GM23338 (cell line): ENCODE measurements at regions not wholly inside any gene's neighbourhood (a gene's known extent, or its start where the extent isn't known, plus 50 kb on each side); places are given as distances from the start of the nearest gene placed in this dataset.

ENCODE experiments used
- ATAC-seq: fragments of 200-7000 bp; cut with Tn5 transposase; 3 replicates; pipeline ENCODE4 v1.9.1; 2020
- DNase-seq: peaks from one replicate; pipeline ENCODE4 v3.0.0-alpha.2; 2015; ENCODE audit warnings: low spot score
- H2AFZ ChIP-seq: fragments of 200-600 bp; sonication (generic); 2 replicates; pipeline ENCODE4 v1.8.0; 2016; ENCODE audit warnings: antibody characterized with exemption, mild to moderate bottlenecking, moderate library complexity
- H3F3A ChIP-seq: fragments of 200-600 bp; sonication (generic); replicated peaks from 2 replicates; pipeline ENCODE4 v1.8.0; 2017; ENCODE audit warnings: antibody characterized with exemption, mixed run types, low read depth
- H3K27ac ChIP-seq: fragments of 200-600 bp; sonication (generic); 2 replicates; pipeline ENCODE4 v1.6.1; 2016; ENCODE audit warnings: low read depth
- H3K27me3 ChIP-seq: fragments of 200-600 bp; sonication (generic); 2 replicates; pipeline ENCODE4 v1.8.0; 2016; ENCODE audit warnings: mild to moderate bottlenecking, mixed run types, moderate library complexity; ENCODE audit not compliant: insufficient read depth
- H3K36me3 ChIP-seq: fragments of 200-600 bp; sonication (generic); 2 replicates; pipeline ENCODE4 v1.8.0; 2016; ENCODE audit warnings: mild to moderate bottlenecking; ENCODE audit not compliant: insufficient read depth
- H3K4me1 ChIP-seq: fragments of 200-600 bp; sonication (generic); 2 replicates; pipeline ENCODE4 v1.8.0; 2016; ENCODE audit warnings: mild to moderate bottlenecking, moderate library complexity; ENCODE audit not compliant: insufficient read depth
- H3K4me2 ChIP-seq: fragments of 200-600 bp; sonication (generic); 2 replicates; pipeline ENCODE4 v1.7.1; 2017; ENCODE audit warnings: mixed run types
- H3K4me3 ChIP-seq: fragments of 200-600 bp; sonication (generic); 2 replicates; pipeline ENCODE4 v1.6.1; 2016; ENCODE audit warnings: mixed run types
- H3K79me2 ChIP-seq: fragments of 200-600 bp; sonication (generic); replicated peaks from 2 replicates; pipeline ENCODE4 v1.8.0; 2017; ENCODE audit warnings: mild to moderate bottlenecking; ENCODE audit not compliant: insufficient read depth
- H3K9me2 ChIP-seq: fragments of 200-600 bp; sonication (generic); 2 replicates; pipeline ENCODE4 v1.8.0; 2017; ENCODE audit not compliant: insufficient read depth
- H4K20me1 ChIP-seq: fragments of 200-600 bp; sonication (generic); replicated peaks from 2 replicates; pipeline ENCODE4 v1.8.0; 2017; ENCODE audit warnings: mild to moderate bottlenecking; ENCODE audit not compliant: insufficient read depth
- H3K27ac Mint-ChIP-seq: 2 replicates; pipeline ENCODE4 v1.8.0; 2020; ENCODE audit warnings: inconsistent platforms, mild to moderate bottlenecking, moderate library complexity, mixed read lengths
- H3K27me3 Mint-ChIP-seq: 3 replicates; pipeline ENCODE4 v1.8.0; 2022; ENCODE audit warnings: low read depth, mild to moderate bottlenecking, moderate library complexity, mixed read lengths, inconsistent platforms; ENCODE audit not compliant: insufficient read depth, poor library complexity
- H3K36me3 Mint-ChIP-seq: 3 replicates; pipeline ENCODE4 v1.8.0; 2021; ENCODE audit warnings: low read depth, mild to moderate bottlenecking, inconsistent platforms, moderate library complexity, mixed read lengths
- H3K4me1 Mint-ChIP-seq: 3 replicates; pipeline ENCODE4 v1.8.0; 2020; ENCODE audit warnings: mild to moderate bottlenecking, inconsistent platforms, mixed read lengths
- H3K4me3 Mint-ChIP-seq: 3 replicates; pipeline ENCODE4 v1.8.0; 2021; ENCODE audit warnings: moderate library complexity, mild to moderate bottlenecking, inconsistent platforms, mixed read lengths
- H3K9me3 Mint-ChIP-seq: 3 replicates; pipeline ENCODE4 v1.8.0; 2020; ENCODE audit warnings: moderate library complexity, mild to moderate bottlenecking, inconsistent platforms, mixed read lengths
- CREB1 ChIP-seq: fragments of 250-450 bp; sonication (Bioruptor Pico); IDR thresholded peaks from 2 replicates; pipeline ENCODE4 v1.5.0; 2020; ENCODE audit warnings: low read depth, mild to moderate bottlenecking, moderate library complexity
- CTCF ChIP-seq, 2 experiments: fragments of 200-600 bp in 1 of 2; sonication (generic) in 1 of 2; conservative IDR thresholded peaks; 2 replicates each; pipeline versions ENCODE4 v1.5.1 to v1.6.1; 2016 to 2017; ENCODE audit warnings: antibody characterized with exemption in 2 of 2, low read depth in 2 of 2, mild to moderate bottlenecking in 2 of 2, moderate library complexity in 1 of 2
- ETS1 ChIP-seq: IDR thresholded peaks from 2 replicates; pipeline ENCODE4 v1.6.1; 2016; ENCODE audit warnings: antibody characterized with exemption
- EZH2 ChIP-seq: fragments of 200-600 bp; sonication (generic); IDR thresholded peaks from one replicate; pipeline ENCODE4 v1.8.0; 2017; ENCODE audit warnings: antibody characterized with exemption, mild to moderate bottlenecking, low read depth; ENCODE audit not compliant: unreplicated experiment
- EZH2phosphoT487 ChIP-seq: fragments of 200-600 bp; sonication (generic); IDR thresholded peaks from one replicate; pipeline ENCODE4 v1.8.1; 2018; ENCODE audit warnings: antibody characterized with exemption; ENCODE audit not compliant: unreplicated experiment
- JUNB ChIP-seq: IDR thresholded peaks from one replicate; pipeline ENCODE4 v1.6.1; 2016; ENCODE audit warnings: antibody characterized with exemption; ENCODE audit not compliant: unreplicated experiment
- NANOG ChIP-seq: IDR thresholded peaks from 2 replicates; pipeline ENCODE4 v1.6.1; 2016; ENCODE audit warnings: antibody characterized with exemption, borderline replicate concordance
- POLR2AphosphoS5 ChIP-seq: IDR thresholded peaks from 2 replicates; pipeline ENCODE4 v1.6.1; 2016; ENCODE audit warnings: antibody characterized with exemption, low read depth
- REST ChIP-seq: IDR thresholded peaks from one replicate; pipeline ENCODE4 v1.6.1; 2018; ENCODE audit warnings: antibody characterized with exemption; ENCODE audit not compliant: unreplicated experiment
- STAT1 ChIP-seq: IDR thresholded peaks from one replicate; pipeline ENCODE4 v1.6.1; 2016; ENCODE audit warnings: antibody characterized with exemption; ENCODE audit not compliant: unreplicated experiment
- ZNF114 ChIP-seq: fragments of 250-450 bp; sonication (Bioruptor Pico); IDR thresholded peaks from 2 replicates; pipeline ENCODE4 v1.5.0; 2020; ENCODE audit warnings: mild to moderate bottlenecking, moderate library complexity
- ZNF331 ChIP-seq: fragments of 250-450 bp; sonication (Bioruptor Pico); IDR thresholded peaks from 2 replicates; pipeline ENCODE4 v1.5.0; 2020; ENCODE audit warnings: low read depth, mild to moderate bottlenecking, moderate library complexity
- ZNF462 ChIP-seq: fragments of 250-450 bp; sonication (Bioruptor Pico); IDR thresholded peaks from 2 replicates; pipeline ENCODE4 v1.5.0; 2020; ENCODE audit warnings: mild to moderate bottlenecking, moderate library complexity

GRCh38 chr13:73416093-73416492, 357.3 kb downstream of the KLF5 start:
- Mint-ChIP-seq H3K27ac (no peak overlapping the region), H3K27me3 (no peaks in the 10 kb centered on the region), H3K9me3 (no peaks in the 10 kb centered on the region), H3K4me3 (no peak overlapping the region), H3K36me3 (no peaks in the 10 kb centered on the region), H3K4me1 (no peaks in the 10 kb centered on the region)
- peaks cover 2% of the 10 kb centered on the region; the same call in 1 of the 2 replicates for H3K9me2 ChIP-seq
- no peak for TF ChIP-seq ZNF114 (CRISPR knock-in tag)
- TF ChIP-seq POLR2AphosphoS5, result no peak
- TF ChIP-seq CREB1, result no peak
- TF ChIP-seq EZH2, result no peak
- TF ChIP-seq REST, result no peak
- TF ChIP-seq CTCF (conservative IDR thresholded peaks at IDR 0.05; ENCODE audit: low read depth in 2 of 2), result no peak
- TF ChIP-seq JUNB, result no peak
- no peak for TF ChIP-seq STAT1
- TF ChIP-seq ZNF331 (CRISPR knock-in tag), result no peak
- no peak for TF ChIP-seq NANOG
- TF ChIP-seq EZH2phosphoT487, result no peak
- TF ChIP-seq ZNF462 (CRISPR knock-in tag), result no peak
- no peak for TF ChIP-seq ETS1
- ATAC-seq (no peak), DNase-seq (no peak)
- no peaks in the 10 kb centered on the region for H3K79me2 ChIP-seq
- H3K27ac ChIP-seq, result no peak overlapping the region
- H3K36me3 ChIP-seq, result no peaks in the 10 kb centered on the region
- H2AFZ ChIP-seq, result 0 out of 2 replicates have a peak overlapping the region, but pooled peaks have one; percentile 35
- no peaks in the 10 kb centered on the region for H3K27me3 ChIP-seq
- no peak overlapping the region for H3K4me3 ChIP-seq
- no peaks in the 10 kb centered on the region for H4K20me1 ChIP-seq
- no peaks in the 10 kb centered on the region for H3F3A ChIP-seq
- no peaks in the 10 kb centered on the region for H3K4me1 ChIP-seq
- no peak overlapping the region for H3K4me2 ChIP-seq
